ENCODE measurements at regions not wholly inside any gene's neighbourhood (a gene's known extent, or its start where the extent isn't known, plus 50 kb on each side); places are given as distances from the start of the nearest gene placed in this dataset.

DNA sequence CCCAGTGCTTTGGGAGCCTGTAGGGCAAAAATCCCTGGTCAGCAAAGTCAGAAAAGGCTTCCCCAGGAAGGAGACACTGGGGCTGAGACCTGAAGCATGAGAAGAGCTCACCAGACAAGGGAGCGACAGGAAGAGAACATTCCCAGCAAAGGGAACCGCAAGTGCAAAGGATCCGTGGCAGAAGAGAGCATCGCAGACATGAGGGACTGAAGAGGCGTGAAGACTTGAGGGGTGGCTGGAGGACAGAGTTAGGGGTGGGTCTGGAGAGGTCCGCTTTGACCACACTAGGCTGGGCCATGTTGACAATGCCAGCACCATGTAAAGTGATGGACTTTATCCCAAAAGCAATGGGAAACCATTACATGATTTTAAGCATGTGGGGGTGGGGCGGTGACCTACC, 128.1 kb upstream of the IRX3 start:
- H3K4me3 ChIP-seq, result no peak overlapping the region
- no peak overlapping the region for H3K27ac ChIP-seq
- H3K36me3 ChIP-seq, result no peaks in the 10 kb centered on the region
- DNase-seq (ENCODE audit: low spot score) (no peak), ATAC-seq (ENCODE audit: insufficient number of reproducible peaks, low FRiP score, low read depth) (no peak)
- no peaks in the 10 kb centered on the region for H3K27me3 ChIP-seq (replicated peaks; ENCODE audit: insufficient read depth)
- H3K4me1 ChIP-seq (ENCODE audit: control insufficient read depth in 1 of 2, low read depth in 2 of 2), result no peaks in the 10 kb centered on the region
- H3K9me3 ChIP-seq, result no peaks in the 10 kb centered on the region
- TF ChIP-seq, protein P1, sequence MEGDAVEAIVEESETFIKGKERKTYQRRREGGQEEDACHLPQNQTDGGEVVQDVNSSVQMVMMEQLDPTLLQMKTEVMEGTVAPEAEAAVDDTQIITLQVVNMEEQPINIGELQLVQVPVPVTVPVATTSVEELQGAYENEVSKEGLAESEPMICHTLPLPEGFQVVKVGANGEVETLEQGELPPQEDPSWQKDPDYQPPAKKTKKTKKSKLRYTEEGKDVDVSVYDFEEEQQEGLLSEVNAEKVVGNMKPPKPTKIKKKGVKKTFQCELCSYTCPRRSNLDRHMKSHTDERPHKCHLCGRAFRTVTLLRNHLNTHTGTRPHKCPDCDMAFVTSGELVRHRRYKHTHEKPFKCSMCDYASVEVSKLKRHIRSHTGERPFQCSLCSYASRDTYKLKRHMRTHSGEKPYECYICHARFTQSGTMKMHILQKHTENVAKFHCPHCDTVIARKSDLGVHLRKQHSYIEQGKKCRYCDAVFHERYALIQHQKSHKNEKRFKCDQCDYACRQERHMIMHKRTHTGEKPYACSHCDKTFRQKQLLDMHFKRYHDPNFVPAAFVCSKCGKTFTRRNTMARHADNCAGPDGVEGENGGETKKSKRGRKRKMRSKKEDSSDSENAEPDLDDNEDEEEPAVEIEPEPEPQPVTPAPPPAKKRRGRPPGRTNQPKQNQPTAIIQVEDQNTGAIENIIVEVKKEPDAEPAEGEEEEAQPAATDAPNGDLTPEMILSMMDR (IDR thresholded peaks at IDR 0.05), result no peak

DNA sequence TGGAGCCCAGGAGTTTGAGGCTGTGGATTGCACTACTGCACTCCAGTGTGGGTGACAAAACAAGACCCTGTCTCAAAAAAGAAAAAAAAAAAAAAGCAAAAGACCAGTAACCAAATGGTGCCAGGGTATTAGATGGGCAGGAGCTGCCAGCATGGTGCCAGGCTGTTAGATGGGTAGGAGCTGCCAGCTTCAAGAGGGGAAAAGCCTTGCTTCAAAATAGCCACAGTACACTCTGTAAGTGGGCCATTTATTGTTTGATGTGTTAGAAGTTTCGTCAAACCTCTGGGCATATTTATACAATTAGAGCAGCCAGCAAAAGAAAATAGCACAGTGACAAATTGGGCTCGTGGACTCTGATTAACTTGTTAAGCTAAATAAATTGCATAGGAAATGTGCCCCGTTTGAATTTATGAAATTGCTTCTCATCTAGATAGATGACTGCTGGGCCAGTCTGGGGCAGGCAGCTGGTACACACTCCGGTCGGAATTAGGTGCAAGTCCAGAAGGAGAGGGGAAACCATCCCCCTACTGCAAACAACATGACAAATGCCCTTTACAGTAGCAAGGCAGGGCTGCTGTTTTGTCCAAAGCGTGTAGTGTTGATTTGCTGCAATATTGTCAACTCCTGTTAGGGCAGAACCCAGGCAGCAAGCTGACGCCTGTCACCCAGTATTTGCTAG, 126.3 kb upstream of the IRX3 start:
- Histone ChIP-seq H3K27me3 (replicated peaks; ENCODE audit: insufficient read depth) (no peaks in the 10 kb centered on the region), H3K4me1 (ENCODE audit: control insufficient read depth in 1 of 2, low read depth in 2 of 2) (no peaks in the 10 kb centered on the region), H3K27ac (no peak overlapping the region), H3K4me3 (no peak overlapping the region), H3K36me3 (no peaks in the 10 kb centered on the region), H3K9me3 (no peaks in the 10 kb centered on the region)
- TF ChIP-seq, protein P1 (IDR thresholded peaks at IDR 0.05), result no peak
- ATAC-seq (ENCODE audit: insufficient number of reproducible peaks, low FRiP score, low read depth) (no peak), DNase-seq (ENCODE audit: low spot score) (no peak)

DNA sequence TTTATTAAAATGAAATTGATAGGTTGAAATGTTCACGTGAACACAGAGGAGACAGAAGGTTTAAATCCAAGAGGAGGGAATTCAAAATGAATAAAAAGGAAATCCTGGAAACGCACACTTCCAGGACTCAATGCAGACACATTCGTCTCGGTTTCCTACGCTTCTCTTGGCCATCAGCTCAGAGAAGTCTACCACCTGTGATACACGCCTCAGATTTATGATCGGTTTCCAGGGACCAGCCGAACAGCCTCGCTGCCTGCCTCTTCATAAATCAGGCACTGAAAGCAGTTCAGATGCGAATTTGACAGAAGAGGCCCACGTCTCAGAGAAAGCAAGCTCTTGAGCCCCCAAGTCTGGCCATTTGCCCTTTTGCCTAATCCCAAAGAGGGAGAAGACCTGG, 125.5 kb upstream of the IRX3 start:
- ATAC-seq (ENCODE audit: insufficient number of reproducible peaks, low FRiP score, low read depth) (no peak), DNase-seq (ENCODE audit: low spot score) (no peak)
- Histone ChIP-seq H3K4me1 (ENCODE audit: control insufficient read depth in 1 of 2, low read depth in 2 of 2) (no peaks in the 10 kb centered on the region), H3K27ac (no peak overlapping the region), H3K9me3 (no peaks in the 10 kb centered on the region), H3K4me3 (no peak overlapping the region), H3K27me3 (replicated peaks; ENCODE audit: insufficient read depth) (no peaks in the 10 kb centered on the region), H3K36me3 (no peaks in the 10 kb centered on the region)
- TF ChIP-seq, protein P1 (IDR thresholded peaks at IDR 0.05), result no peak

DNA sequence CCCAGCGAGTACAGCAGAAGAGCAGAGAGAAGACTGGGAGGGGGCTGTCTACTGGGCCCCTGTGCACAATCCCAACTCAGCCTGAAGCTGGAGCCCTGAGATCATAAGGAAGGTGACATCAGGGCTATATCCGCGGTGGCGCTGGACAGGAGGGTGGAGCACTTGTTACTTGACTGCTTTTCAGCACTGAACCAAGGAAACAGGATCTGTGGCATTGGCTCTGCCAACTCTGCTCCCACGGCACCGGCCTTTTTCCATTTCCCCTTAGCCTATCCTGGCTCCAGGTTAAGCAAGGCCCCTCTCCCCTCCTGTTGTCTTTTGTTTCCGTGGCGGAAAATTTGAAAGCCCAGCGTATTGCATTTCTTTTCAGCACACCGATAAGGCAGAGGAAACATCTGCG, 125.0 kb upstream of the IRX3 start:
- Histone ChIP-seq H3K4me1 (ENCODE audit: control insufficient read depth in 1 of 2, low read depth in 2 of 2) (no peaks in the 10 kb centered on the region), H3K4me3 (peak overlapping the region; percentile 3), H3K36me3 (no peaks in the 10 kb centered on the region), H3K27me3 (replicated peaks; ENCODE audit: insufficient read depth) (no peaks in the 10 kb centered on the region), H3K27ac (no peak overlapping the region), H3K9me3 (no peaks in the 10 kb centered on the region)
- no peak for DNase-seq (ENCODE audit: low spot score)
- ATAC-seq (ENCODE audit: insufficient number of reproducible peaks, low FRiP score, low read depth), result no peak
- TF ChIP-seq, protein P1 (IDR thresholded peaks at IDR 0.05), result no peak

DNA sequence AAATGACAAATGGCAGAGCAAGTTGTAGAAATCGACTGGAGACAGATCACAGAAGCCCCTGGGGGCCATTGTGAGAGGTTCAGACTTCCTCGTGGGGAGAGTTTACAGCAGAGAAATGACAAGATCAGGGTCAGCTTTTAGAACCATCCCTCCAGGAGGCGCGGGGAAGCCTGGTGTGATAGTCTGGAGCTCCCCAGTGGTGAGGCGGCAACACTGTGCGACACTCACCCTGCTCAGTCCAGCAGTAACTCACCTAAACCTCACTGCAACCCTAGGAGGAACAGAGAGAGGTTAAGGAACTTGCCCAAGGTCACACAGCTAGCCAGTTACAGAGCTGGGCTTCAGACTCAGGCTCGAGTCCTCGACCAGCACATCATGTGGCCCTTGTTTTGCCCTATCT, 123.4 kb upstream of the IRX3 start:
- ATAC-seq (ENCODE audit: insufficient number of reproducible peaks, low FRiP score, low read depth), result no peak
- no peak overlapping the region for H3K27ac ChIP-seq

More for the DNA sequence above, 123.4 kb upstream of the IRX3 start:
- Histone ChIP-seq H3K36me3 (no peaks in the 10 kb centered on the region), H3K4me1 (ENCODE audit: control insufficient read depth in 1 of 2, low read depth in 2 of 2) (no peaks in the 10 kb centered on the region), H3K27me3 (replicated peaks; ENCODE audit: insufficient read depth) (no peaks in the 10 kb centered on the region), H3K4me3 (no peak overlapping the region), H3K9me3 (no peaks in the 10 kb centered on the region)
- TF ChIP-seq, protein P1 (IDR thresholded peaks at IDR 0.05), result no peak
- DNase-seq (ENCODE audit: low spot score), result no peak

Data from thoracic aorta (tissue), 2 donors.